ENCODE measurements at regions not wholly inside any gene's neighbourhood (a gene's known extent, or its start where the extent isn't known, plus 50 kb on each side); places are given as distances from the start of the nearest gene placed in this dataset.

DNA sequence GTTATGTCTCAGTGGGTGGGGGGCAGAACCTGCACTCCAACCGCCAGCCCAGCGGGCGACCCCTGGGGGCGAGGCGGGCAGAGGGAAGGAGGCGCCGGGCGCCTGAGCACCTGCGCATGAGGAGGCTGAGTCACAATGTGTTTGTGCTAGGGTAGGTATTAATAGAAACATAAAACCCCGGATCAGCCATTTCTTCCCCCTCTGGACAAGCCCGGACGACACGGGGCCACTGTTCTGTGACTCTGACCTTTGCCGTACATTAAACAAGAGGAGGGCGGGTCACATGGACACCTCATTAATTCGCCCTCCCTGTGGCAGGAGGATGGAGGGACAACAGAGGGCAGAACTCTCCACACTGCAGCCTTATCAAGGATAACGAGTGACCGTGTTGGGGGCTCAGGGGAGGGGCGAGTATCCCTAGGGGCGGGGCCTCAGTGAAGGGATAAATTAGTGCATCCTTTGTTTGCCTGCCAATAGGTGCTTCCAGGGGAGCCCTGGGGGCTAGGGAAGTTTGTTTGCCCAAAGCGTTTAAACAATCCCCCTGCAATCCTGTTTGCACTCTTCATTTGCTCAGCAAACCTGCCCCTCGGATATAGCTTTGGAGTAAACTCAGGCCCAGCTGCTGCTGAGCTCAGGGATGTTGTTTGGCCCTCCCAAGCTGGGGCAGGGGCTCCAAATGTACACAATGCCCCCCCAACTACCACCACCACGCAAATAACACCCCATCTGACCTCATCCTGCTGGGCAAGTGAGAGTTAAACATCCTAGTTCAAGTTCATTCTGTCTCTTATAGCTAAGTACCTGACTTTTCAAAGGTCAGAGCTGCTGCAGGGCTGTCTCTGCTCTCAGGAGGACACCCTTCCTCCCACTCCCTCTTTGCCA lies 171.2 kb upstream of the GLI2 start (continued):
- TF ChIP-seq ZNF33B (CRISPR knock-in tag; IDR thresholded peaks at IDR 0.05) (0 out of 2 replicates have a peak, but pooled peaks have one; percentile 49), BCL6 (CRISPR knock-in tag; IDR thresholded peaks at IDR 0.05) (peak; percentile 93), ERF (CRISPR knock-in tag; IDR thresholded peaks at IDR 0.05) (peak; percentile 37; the same call in 1 of the 2 replicates), ZNF703 (CRISPR knock-in tag; IDR thresholded peaks at IDR 0.05; ENCODE audit: borderline replicate concordance) (peak; percentile 100), ZNF776 (CRISPR knock-in tag; IDR thresholded peaks at IDR 0.05) (peak; percentile 65; the same call in 1 of the 2 replicates), ZNF317 (CRISPR knock-in tag; IDR thresholded peaks at IDR 0.05) (peak; percentile 52; the same call in 1 of the 2 replicates), HOXA5 (CRISPR knock-in tag; IDR thresholded peaks at IDR 0.05) (no peak), ZNF547 (CRISPR knock-in tag; IDR thresholded peaks at IDR 0.05) (peak; percentile 88; the same call in 1 of the 2 replicates), MIER3 (CRISPR knock-in tag; IDR thresholded peaks at IDR 0.05; ENCODE audit: borderline replicate concordance) (peak; percentile 31; the same call in 1 of the 2 replicates), REPIN1 (CRISPR knock-in tag; IDR thresholded peaks at IDR 0.05; ENCODE audit: borderline replicate concordance, low read depth) (peak; percentile 83), ZFP1 (CRISPR knock-in tag; IDR thresholded peaks at IDR 0.05) (no peak), MED8 (CRISPR knock-in tag; IDR thresholded peaks at IDR 0.05; ENCODE audit: insufficient replicate concordance) (peak; percentile 37), SRSF1 (optimal IDR thresholded peaks at IDR 0.05; ENCODE audit: low read depth, low read length) (peak; percentile 38)
- TF ChIP-seq, protein P1, sequence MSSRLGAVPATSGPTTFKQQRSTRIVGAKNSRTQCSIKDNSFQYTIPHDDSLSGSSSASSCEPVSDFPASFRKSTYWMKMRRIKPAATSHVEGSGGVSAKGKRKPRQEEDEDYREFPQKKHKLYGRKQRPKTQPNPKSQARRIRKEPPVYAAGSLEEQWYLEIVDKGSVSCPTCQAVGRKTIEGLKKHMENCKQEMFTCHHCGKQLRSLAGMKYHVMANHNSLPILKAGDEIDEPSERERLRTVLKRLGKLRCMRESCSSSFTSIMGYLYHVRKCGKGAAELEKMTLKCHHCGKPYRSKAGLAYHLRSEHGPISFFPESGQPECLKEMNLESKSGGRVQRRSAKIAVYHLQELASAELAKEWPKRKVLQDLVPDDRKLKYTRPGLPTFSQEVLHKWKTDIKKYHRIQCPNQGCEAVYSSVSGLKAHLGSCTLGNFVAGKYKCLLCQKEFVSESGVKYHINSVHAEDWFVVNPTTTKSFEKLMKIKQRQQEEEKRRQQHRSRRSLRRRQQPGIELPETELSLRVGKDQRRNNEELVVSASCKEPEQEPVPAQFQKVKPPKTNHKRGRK (CRISPR knock-in tag; IDR thresholded peaks at IDR 0.05): no peak
- TF ChIP-seq, protein P2, sequence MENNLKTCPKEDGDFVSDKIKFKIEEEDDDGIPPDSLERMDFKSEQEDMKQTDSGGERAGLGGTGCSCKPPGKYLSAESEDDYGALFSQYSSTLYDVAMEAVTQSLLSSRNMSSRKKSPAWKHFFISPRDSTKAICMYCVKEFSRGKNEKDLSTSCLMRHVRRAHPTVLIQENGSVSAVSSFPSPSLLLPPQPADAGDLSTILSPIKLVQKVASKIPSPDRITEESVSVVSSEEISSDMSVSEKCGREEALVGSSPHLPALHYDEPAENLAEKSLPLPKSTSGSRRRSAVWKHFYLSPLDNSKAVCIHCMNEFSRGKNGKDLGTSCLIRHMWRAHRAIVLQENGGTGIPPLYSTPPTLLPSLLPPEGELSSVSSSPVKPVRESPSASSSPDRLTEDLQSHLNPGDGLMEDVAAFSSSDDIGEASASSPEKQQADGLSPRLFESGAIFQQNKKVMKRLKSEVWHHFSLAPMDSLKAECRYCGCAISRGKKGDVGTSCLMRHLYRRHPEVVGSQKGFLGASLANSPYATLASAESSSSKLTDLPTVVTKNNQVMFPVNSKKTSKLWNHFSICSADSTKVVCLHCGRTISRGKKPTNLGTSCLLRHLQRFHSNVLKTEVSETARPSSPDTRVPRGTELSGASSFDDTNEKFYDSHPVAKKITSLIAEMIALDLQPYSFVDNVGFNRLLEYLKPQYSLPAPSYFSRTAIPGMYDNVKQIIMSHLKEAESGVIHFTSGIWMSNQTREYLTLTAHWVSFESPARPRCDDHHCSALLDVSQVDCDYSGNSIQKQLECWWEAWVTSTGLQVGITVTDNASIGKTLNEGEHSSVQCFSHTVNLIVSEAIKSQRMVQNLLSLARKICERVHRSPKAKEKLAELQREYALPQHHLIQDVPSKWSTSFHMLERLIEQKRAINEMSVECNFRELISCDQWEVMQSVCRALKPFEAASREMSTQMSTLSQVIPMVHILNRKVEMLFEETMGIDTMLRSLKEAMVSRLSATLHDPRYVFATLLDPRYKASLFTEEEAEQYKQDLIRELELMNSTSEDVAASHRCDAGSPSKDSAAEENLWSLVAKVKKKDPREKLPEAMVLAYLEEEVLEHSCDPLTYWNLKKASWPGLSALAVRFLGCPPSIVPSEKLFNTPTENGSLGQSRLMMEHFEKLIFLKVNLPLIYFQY (CRISPR knock-in tag; IDR thresholded peaks at IDR 0.05; ENCODE audit: borderline replicate concordance): no peak; the same call in 1 of the 2 replicates
- TF ChIP-seq, protein P3, sequence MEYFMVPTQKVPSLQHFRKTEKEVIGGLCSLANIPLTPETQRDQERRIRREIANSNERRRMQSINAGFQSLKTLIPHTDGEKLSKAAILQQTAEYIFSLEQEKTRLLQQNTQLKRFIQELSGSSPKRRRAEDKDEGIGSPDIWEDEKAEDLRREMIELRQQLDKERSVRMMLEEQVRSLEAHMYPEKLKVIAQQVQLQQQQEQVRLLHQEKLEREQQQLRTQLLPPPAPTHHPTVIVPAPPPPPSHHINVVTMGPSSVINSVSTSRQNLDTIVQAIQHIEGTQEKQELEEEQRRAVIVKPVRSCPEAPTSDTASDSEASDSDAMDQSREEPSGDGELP (IDR thresholded peaks at IDR 0.05; ENCODE audit: borderline replicate concordance, low read depth): peak; percentile 86
- TF ChIP-seq, protein P4, sequence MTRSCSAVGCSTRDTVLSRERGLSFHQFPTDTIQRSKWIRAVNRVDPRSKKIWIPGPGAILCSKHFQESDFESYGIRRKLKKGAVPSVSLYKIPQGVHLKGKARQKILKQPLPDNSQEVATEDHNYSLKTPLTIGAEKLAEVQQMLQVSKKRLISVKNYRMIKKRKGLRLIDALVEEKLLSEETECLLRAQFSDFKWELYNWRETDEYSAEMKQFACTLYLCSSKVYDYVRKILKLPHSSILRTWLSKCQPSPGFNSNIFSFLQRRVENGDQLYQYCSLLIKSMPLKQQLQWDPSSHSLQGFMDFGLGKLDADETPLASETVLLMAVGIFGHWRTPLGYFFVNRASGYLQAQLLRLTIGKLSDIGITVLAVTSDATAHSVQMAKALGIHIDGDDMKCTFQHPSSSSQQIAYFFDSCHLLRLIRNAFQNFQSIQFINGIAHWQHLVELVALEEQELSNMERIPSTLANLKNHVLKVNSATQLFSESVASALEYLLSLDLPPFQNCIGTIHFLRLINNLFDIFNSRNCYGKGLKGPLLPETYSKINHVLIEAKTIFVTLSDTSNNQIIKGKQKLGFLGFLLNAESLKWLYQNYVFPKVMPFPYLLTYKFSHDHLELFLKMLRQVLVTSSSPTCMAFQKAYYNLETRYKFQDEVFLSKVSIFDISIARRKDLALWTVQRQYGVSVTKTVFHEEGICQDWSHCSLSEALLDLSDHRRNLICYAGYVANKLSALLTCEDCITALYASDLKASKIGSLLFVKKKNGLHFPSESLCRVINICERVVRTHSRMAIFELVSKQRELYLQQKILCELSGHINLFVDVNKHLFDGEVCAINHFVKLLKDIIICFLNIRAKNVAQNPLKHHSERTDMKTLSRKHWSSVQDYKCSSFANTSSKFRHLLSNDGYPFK (CRISPR knock-in tag; IDR thresholded peaks at IDR 0.05; ENCODE audit: borderline replicate concordance): peak; percentile 60; the same call in 1 of the 2 replicates
